ENCODE measurements at regions not wholly inside any gene's neighbourhood (a gene's known extent, or its start where the extent isn't known, plus 50 kb on each side); places are given as distances from the start of the nearest gene placed in this dataset.
"Not testable (repeated sequence)": the region's sequence is repeated elsewhere in the genome, so short reads cannot be mapped to it uniquely, and the experiment has no call there.

DNA sequence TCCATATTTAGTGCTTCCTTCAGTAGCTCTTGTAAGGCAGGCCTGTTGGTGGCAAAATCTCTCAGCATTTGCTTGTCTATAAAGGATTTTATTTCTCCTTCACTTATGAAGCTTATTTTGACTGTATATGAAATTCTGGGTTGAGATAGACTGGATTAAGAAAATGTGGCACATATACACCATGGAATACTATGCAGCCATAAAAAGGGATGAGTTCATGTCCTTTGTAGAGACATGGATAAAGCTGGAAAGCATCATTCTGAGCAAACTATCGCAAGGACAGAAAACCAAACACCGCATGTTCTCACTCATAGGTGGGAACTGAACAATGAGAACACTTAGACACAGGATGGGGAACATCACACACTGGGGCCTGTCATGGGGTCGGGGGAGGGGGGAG is 73.1 kb downstream of the ADCYAP1 start:
- H3K27me3 Mint-ChIP-seq (ENCODE audit: low read depth); H3K4me1 Mint-ChIP-seq: not testable (repeated sequence)
- peaks cover 25% of the 10 kb centered on the region for H3K36me3 Mint-ChIP-seq (ENCODE audit: low read depth)
- peaks cover 31% of the 10 kb centered on the region for H3K9me3 Mint-ChIP-seq
- H3K27ac Mint-ChIP-seq, result peak overlapping the region; percentile 93 to 96 (median 94)
- H3K4me3 Mint-ChIP-seq, result peak overlapping the region; percentile 85 to 96 (median 95)

DNA sequence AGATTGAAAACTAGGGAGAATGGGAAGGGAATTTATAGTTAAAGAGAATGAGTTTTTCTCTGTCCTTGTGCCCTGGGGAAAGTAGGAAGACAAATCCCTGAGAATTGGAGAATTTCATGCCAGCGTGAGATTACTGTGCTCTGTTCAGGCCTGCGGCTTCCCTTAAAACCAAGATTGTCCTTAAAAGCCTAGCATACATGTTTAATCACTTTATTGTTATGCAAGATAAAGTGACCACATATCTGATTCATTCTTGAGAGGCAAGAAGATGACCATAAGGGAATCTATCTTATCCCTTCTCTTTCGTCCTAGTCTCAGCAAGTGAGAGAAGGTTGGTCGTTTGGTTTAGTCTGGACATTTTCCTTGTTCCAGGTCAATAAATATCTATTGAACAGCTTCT is 75.9 kb downstream of the ADCYAP1 start:
- Mint-ChIP-seq H3K27me3 (ENCODE audit: low read depth) (peaks cover 4% of the 10 kb centered on the region), H3K4me1 (peaks cover 10% of the 10 kb centered on the region), H3K4me3 (no peak overlapping the region), H3K9me3 (peaks cover 26% of the 10 kb centered on the region), H3K36me3 (ENCODE audit: low read depth) (peaks cover 25% of the 10 kb centered on the region), H3K27ac (no peak overlapping the region)
- TF ChIP-seq, protein P1, sequence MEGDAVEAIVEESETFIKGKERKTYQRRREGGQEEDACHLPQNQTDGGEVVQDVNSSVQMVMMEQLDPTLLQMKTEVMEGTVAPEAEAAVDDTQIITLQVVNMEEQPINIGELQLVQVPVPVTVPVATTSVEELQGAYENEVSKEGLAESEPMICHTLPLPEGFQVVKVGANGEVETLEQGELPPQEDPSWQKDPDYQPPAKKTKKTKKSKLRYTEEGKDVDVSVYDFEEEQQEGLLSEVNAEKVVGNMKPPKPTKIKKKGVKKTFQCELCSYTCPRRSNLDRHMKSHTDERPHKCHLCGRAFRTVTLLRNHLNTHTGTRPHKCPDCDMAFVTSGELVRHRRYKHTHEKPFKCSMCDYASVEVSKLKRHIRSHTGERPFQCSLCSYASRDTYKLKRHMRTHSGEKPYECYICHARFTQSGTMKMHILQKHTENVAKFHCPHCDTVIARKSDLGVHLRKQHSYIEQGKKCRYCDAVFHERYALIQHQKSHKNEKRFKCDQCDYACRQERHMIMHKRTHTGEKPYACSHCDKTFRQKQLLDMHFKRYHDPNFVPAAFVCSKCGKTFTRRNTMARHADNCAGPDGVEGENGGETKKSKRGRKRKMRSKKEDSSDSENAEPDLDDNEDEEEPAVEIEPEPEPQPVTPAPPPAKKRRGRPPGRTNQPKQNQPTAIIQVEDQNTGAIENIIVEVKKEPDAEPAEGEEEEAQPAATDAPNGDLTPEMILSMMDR (IDR thresholded peaks at IDR 0.05; ENCODE audit: unreplicated experiment in 3 of 3), result no peak

DNA sequence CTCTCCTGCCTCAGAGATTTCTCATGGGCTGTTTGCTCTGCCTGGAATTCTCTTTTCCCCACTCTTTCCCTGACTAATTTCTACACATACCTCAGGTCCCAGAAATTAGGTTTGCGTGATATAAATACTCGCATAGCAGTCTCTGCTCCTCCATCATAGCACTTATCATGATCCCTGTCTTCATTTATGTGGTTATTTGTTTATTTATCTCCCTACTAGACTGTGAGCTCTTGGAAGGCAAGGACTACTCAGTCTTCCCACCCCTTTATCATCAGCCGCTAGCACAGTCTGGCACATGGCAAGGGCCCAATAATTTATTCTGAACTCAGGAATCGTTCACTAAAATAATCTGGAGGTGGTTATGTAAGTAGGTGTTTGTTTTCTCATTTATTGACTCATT is 79.3 kb downstream of the ADCYAP1 start:
- Mint-ChIP-seq H3K4me3 (no peak overlapping the region), H3K27ac (no peak overlapping the region), H3K4me1 (no peaks in the 10 kb centered on the region), H3K27me3 (ENCODE audit: low read depth) (no peaks in the 10 kb centered on the region), H3K36me3 (ENCODE audit: low read depth) (peaks cover 4% of the 10 kb centered on the region), H3K9me3 (peaks cover 4% of the 10 kb centered on the region)
- TF ChIP-seq, protein P1 (IDR thresholded peaks at IDR 0.05; ENCODE audit: unreplicated experiment in 3 of 3), result no peak

DNA sequence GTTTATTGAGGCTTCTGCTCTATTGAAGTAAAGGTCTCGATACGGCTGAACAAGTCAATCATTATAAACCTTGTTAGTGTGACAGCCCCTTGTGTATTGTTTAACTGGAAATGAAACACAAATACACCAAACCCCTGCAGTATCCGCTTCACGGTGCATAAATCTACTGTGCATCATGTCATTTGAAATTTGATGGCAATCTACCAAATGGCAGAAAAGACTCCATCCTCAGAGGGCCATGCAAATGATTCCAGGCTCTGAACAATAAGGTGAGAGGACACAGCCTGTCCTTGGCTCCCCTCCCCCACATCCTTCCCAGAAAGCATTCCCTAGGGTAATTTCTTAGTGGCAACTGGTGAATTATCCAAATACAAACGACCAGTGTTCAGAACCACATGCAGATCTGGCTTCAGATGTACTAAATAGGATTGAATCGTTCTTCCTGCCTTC is 80.6 kb downstream of the ADCYAP1 start:
- no peaks in the 10 kb centered on the region for H3K9me3 Mint-ChIP-seq
- no peak overlapping the region for H3K4me3 Mint-ChIP-seq
- TF ChIP-seq, protein P1 (IDR thresholded peaks at IDR 0.05; ENCODE audit: unreplicated experiment in 3 of 3), result no peak
- no peaks in the 10 kb centered on the region for H3K27me3 Mint-ChIP-seq (ENCODE audit: low read depth)
- H3K27ac Mint-ChIP-seq, result peak overlapping the region in 1 of 3 experiments; percentile 31
- no peaks in the 10 kb centered on the region for H3K4me1 Mint-ChIP-seq
- H3K36me3 Mint-ChIP-seq (ENCODE audit: low read depth), result no peaks in the 10 kb centered on the region

DNA sequence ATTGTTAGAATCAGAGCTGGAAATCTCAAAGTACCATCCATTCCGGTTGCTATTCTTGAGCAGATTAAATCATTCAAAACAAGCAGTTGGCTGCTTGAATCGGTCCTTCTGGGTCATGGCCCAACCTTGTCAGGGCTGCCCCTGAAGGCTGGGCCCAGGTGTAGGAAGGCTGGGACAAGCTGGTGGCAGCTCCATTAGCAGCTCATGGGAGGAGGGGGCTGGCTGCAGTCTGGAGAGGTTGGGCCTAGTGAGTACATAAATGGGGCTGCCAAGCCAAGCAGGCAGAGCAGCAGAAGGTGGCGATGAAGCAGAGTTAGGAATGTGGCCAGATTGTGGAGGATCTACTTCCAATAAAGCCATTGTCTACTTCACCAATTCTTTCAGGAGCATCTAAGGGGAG is 81.4 kb downstream of the ADCYAP1 start:
- Mint-ChIP-seq H3K27ac (no peak overlapping the region), H3K27me3 (ENCODE audit: low read depth) (no peaks in the 10 kb centered on the region), H3K4me3 (no peak overlapping the region), H3K4me1 (no peaks in the 10 kb centered on the region), H3K9me3 (no peaks in the 10 kb centered on the region), H3K36me3 (ENCODE audit: low read depth) (no peaks in the 10 kb centered on the region)
- TF ChIP-seq, protein P1 (IDR thresholded peaks at IDR 0.05; ENCODE audit: unreplicated experiment in 3 of 3), result no peak

DNA sequence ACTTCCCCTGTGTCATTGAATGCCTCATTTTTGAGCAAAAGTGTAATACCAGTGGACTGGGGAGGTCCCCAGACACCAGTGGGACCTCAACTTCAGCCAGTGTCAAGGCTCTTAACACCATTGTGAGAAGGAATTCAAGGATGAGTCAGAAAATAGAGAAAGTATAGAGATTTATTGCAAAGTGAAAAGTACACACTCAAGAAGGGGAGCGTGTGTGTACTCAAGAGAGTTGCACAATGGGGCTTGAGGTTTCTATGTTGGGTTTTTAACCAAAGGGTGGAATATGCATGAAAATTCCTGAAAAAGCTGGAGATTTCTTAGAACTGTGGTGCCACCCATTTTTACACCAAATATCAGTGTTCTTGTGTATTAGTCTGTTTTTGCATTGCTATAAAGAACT is 81.9 kb downstream of the ADCYAP1 start:
- TF ChIP-seq, protein P1 (IDR thresholded peaks at IDR 0.05; ENCODE audit: unreplicated experiment in 3 of 3), result no peak
- no peaks in the 10 kb centered on the region for H3K36me3 Mint-ChIP-seq (ENCODE audit: low read depth)

More for the DNA sequence above, 81.9 kb downstream of the ADCYAP1 start:
- Mint-ChIP-seq H3K4me3 (no peak overlapping the region), H3K27ac (no peak overlapping the region), H3K27me3 (ENCODE audit: low read depth) (no peaks in the 10 kb centered on the region), H3K4me1 (no peaks in the 10 kb centered on the region), H3K9me3 (no peaks in the 10 kb centered on the region)

Data from nephron (organoid).